ENCODE measurements at regions not wholly inside any gene's neighbourhood (a gene's known extent, or its start where the extent isn't known, plus 50 kb on each side); places are given as distances from the start of the nearest gene placed in this dataset.

- no peak for DNase-seq
Observed at GRCh38 chr1:227449741-227450441, 113.5 kb upstream of the ZNF678 start.

GRCh38 chr1:227449051-227449450 is 114.3 kb upstream of the ZNF678 start:
- peak; percentile 82 for DNase-seq

GRCh38 chr1:227447531-227447990 is 115.8 kb upstream of the ZNF678 start:
- no peak for DNase-seq

GRCh38 chr1:227445746-227446145 is 117.6 kb upstream of the ZNF678 start:
- no peak for DNase-seq

GRCh38 chr1:227445092-227445674 is 118.2 kb upstream of the ZNF678 start:
- DNase-seq = no peak

GRCh38 chr1:227440182-227440581 is 121.9 kb upstream of the CDC42BPA start:
- DNase-seq = peak; percentile 74

- peak; percentile 89 for DNase-seq
Observed at GRCh38 chr1:227437495-227438008, 119.3 kb upstream of the CDC42BPA start.

GRCh38 chr1:227434808-227435444 is 116.6 kb upstream of the CDC42BPA start:
- peak; percentile 30 for DNase-seq

GRCh38 chr1:227433663-227434341 is 115.5 kb upstream of the CDC42BPA start:
- DNase-seq = no peak

GRCh38 chr1:227432981-227433380 is 114.7 kb upstream of the CDC42BPA start:
- DNase-seq = no peak

- no peak for DNase-seq
Observed at GRCh38 chr1:227432181-227432535, 113.9 kb upstream of the CDC42BPA start.

- no peak for DNase-seq
Observed at GRCh38 chr1:227429447-227430359, 111.4 kb upstream of the CDC42BPA start.

- DNase-seq = no peak
Observed at GRCh38 chr1:227428803-227429202, 110.5 kb upstream of the CDC42BPA start.

- DNase-seq = no peak
Observed at GRCh38 chr1:227427411-227427810, 109.1 kb upstream of the CDC42BPA start.

- peak; percentile 73 for DNase-seq
Observed at GRCh38 chr1:227424953-227425352, 106.7 kb upstream of the CDC42BPA start.

GRCh38 chr1:227424159-227424680 is 105.9 kb upstream of the CDC42BPA start:
- DNase-seq = no peak

- DNase-seq = no peak
Observed at GRCh38 chr1:227422581-227422980, 104.3 kb upstream of the CDC42BPA start.

- DNase-seq = no peak
Observed at GRCh38 chr1:227420147-227420546, 101.9 kb upstream of the CDC42BPA start.

- no peak for DNase-seq
Observed at GRCh38 chr1:227417756-227418480, 99.6 kb upstream of the CDC42BPA start.

GRCh38 chr1:227416156-227416830 is 98.0 kb upstream of the CDC42BPA start:
- no peak for DNase-seq

All from hematopoietic multipotent progenitor cell treated with erythropoietin and hydrocortisone succinate and interleukin-3 and kit ligand, for 6 days (in vitro differentiated cells).